ENCODE measurements at regions not wholly inside any gene's neighbourhood (a gene's known extent, or its start where the extent isn't known, plus 50 kb on each side); places are given as distances from the start of the nearest gene placed in this dataset.
"Not testable (repeated sequence)": the region's sequence is repeated elsewhere in the genome, so short reads cannot be mapped to it uniquely, and the experiment has no call there.

GRCh38 chr15:87671289-87671688 lies 585.2 kb downstream of the NTRK3 start:
- Mint-ChIP-seq H3K36me3 (ENCODE audit: low read depth) (peaks cover 4% of the 10 kb centered on the region), H3K27me3 (ENCODE audit: insufficient read depth) (peaks cover 4% of the 10 kb centered on the region), H3K9me3 (peaks cover 19% of the 10 kb centered on the region), H3K4me1 (no peaks in the 10 kb centered on the region), H3K4me3 (no peak overlapping the region), H3K27ac (no peak overlapping the region)
- Histone ChIP-seq H3K9me3 (ENCODE audit: control insufficient read depth, low read length) (peaks cover 14% of the 10 kb centered on the region), H3K27me3 (ENCODE audit: control insufficient read depth, insufficient read depth, low read length, poor library complexity, severe bottlenecking) (no peaks in the 10 kb centered on the region), H3K9ac (ENCODE audit: extremely low read depth, low read length, poor library complexity, severe bottlenecking) (no peak overlapping the region), H3K4me3 (ENCODE audit: low read length) (no peak overlapping the region), H3K27ac (ENCODE audit: low read depth, low read length) (no peak overlapping the region), H3K36me3 (ENCODE audit: control insufficient read depth, insufficient read depth, low read length) (no peaks in the 10 kb centered on the region), H3K4me1 (ENCODE audit: control insufficient read depth, insufficient read depth, low read length) (no peaks in the 10 kb centered on the region)
- no peak for DNase-seq
- TF ChIP-seq CTCF (conservative IDR thresholded peaks at IDR 0.05), result no peak
- 89 to 95% methylated on average over 5 of the region's 5 CpGs for WGBS, 2 experiments (ENCODE audit: insufficient coverage in 1 of 2, insufficient read length in 1 of 2)

DNA sequence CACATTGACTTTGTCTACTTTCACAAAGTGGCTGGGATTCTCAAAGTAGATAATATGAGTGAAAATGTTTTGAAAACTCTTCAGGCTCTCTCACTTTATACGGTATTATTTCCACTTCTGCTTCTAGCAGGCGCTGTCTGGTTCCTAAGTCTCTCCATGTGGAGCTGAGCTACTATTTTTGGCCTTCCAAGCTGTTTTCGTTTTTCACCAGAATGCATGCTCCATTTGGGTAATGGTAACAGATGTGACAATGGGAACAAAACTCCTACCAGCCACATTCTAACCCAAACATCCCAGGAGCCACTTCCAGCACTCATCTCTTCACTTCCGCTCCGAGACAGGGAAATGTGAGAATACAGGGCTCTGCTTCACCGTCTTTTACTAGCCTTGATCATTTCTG lies 586.7 kb downstream of the NTRK3 start:
- TF ChIP-seq CTCF (conservative IDR thresholded peaks at IDR 0.05), result no peak
- Histone ChIP-seq H3K27me3 (ENCODE audit: control insufficient read depth, insufficient read depth, low read length, poor library complexity, severe bottlenecking) (no peaks in the 10 kb centered on the region), H3K4me3 (ENCODE audit: low read length) (no peak overlapping the region), H3K4me1 (ENCODE audit: control insufficient read depth, insufficient read depth, low read length) (no peaks in the 10 kb centered on the region), H3K9ac (ENCODE audit: extremely low read depth, low read length, poor library complexity, severe bottlenecking) (no peak overlapping the region), H3K9me3 (ENCODE audit: control insufficient read depth, low read length) (peaks cover 14% of the 10 kb centered on the region), H3K36me3 (ENCODE audit: control insufficient read depth, insufficient read depth, low read length) (no peaks in the 10 kb centered on the region), H3K27ac (ENCODE audit: low read depth, low read length) (no peak overlapping the region)
- H3K9me3 Mint-ChIP-seq, result peaks cover 25% of the 10 kb centered on the region
- no peak overlapping the region for H3K4me3 Mint-ChIP-seq
- peaks cover 4% of the 10 kb centered on the region for H3K36me3 Mint-ChIP-seq (ENCODE audit: low read depth)
- no peak overlapping the region for H3K27ac Mint-ChIP-seq
- no peak for DNase-seq
- H3K4me1 Mint-ChIP-seq, result no peaks in the 10 kb centered on the region
- 80 to 95% methylated on average over 1 to 6 of the region's 6 CpGs for WGBS, 2 experiments (ENCODE audit: insufficient coverage in 1 of 2, insufficient read length in 1 of 2)
- no peaks in the 10 kb centered on the region for H3K27me3 Mint-ChIP-seq (ENCODE audit: insufficient read depth)

GRCh38 chr15:87668768-87669564 lies 587.6 kb downstream of the NTRK3 start:
- not testable (repeated sequence) for H3K36me3 ChIP-seq (ENCODE audit: control insufficient read depth, insufficient read depth, low read length); H3K27ac ChIP-seq (ENCODE audit: low read depth, low read length); H3K4me1 Mint-ChIP-seq; H3K4me1 ChIP-seq (ENCODE audit: control insufficient read depth, insufficient read depth, low read length); H3K4me3 Mint-ChIP-seq; DNase-seq; H3K27me3 Mint-ChIP-seq (ENCODE audit: insufficient read depth); H3K27ac Mint-ChIP-seq; H3K9ac ChIP-seq (ENCODE audit: extremely low read depth, low read length, poor library complexity, severe bottlenecking); H3K4me3 ChIP-seq (ENCODE audit: low read length); H3K27me3 ChIP-seq (ENCODE audit: control insufficient read depth, insufficient read depth, low read length, poor library complexity, severe bottlenecking); H3K36me3 Mint-ChIP-seq (ENCODE audit: low read depth)
- H3K9me3 Mint-ChIP-seq, result peaks cover 25% of the 10 kb centered on the region
- peaks cover 14% of the 10 kb centered on the region for H3K9me3 ChIP-seq (ENCODE audit: control insufficient read depth, low read length)
- WGBS, 2 experiments (ENCODE audit: insufficient coverage in 1 of 2, insufficient read length in 1 of 2), result 95 to 100% methylated on average over 3 to 7 of the region's 8 CpGs

Measured in endodermal cell (in vitro differentiated cells).